K562 (cell line): ENCODE measurements at regions not wholly inside any gene's neighbourhood (a gene's known extent, or its start where the extent isn't known, plus 50 kb on each side); places are given as distances from the start of the nearest gene placed in this dataset.

Experiments
- ATAC-seq: fragments of 200-7000 bp; cut with Tn5 transposase; 3 replicates; pipeline ENCODE4 v1.9.1; 2020; ENCODE audit warnings: moderate library complexity
- BruUV-seq: library from RNA; stranded (reverse); fragments of 400-500 nt; replicated peaks from 2 replicates; lab custom pipeline; 2021; lab: Mats Ljungman, UMichigan
- CTCF ChIA-PET: fragments of 300-600 bp; formaldehyde crosslinking; extraction: SDS; loops from one replicate; lab custom pipeline; 2021; ENCODE audit warnings: low intra/inter-chr PET ratio; lab: Yijun Ruan, JAX
- POLR2A ChIA-PET: fragments of 300-600, 350-650 bp; sonication (Branson Sonifier 250); formaldehyde crosslinking; extraction: SDS; loops from one replicate; lab custom pipeline; 2021; ENCODE audit warnings: antibody characterized with exemption, inconsistent platforms; lab: Yijun Ruan, JAX
- DNase-seq, 4 experiments: peaks; one replicate each; pipeline versions ENCODE4 v3.0.0 to v3.0.0-alpha.2; 2011 to 2018; ENCODE audit warnings: low spot score in 3 of 4, mixed read lengths in 3 of 4; ENCODE audit errors: extremely low read depth in 1 of 4
- FAIRE-seq: peaks from 2 replicates; lab custom pipeline; 2011; peaks lifted over from hg19 to GRCh38; lab: Jason Lieb, UNC
- H2AFZ ChIP-seq: 2 replicates; pipeline ENCODE4 v1.6.0; 2011; ENCODE audit warnings: low read depth, low read length, control low read depth, inconsistent platforms
- H3K27ac ChIP-seq: fragments of 200-600 bp; 3 replicates; pipeline ENCODE4 v1.8.0; 2011; ENCODE audit warnings: low read depth, mild to moderate bottlenecking, control low read depth, inconsistent platforms, low read length, moderate library complexity, mixed read lengths; ENCODE audit errors: extremely low read depth
- H3K27me3 ChIP-seq, 2 experiments: fragments of 300-600 bp in 1 of 2; 2 replicates in 1 of 2; 3 replicates in 1 of 2; pipeline versions ENCODE4 v1.6.0 to v1.8.0; 2011; ENCODE audit warnings: inconsistent platforms in 2 of 2, low read length in 2 of 2, mild to moderate bottlenecking in 1 of 2, mixed read lengths in 1 of 2, moderate library complexity in 1 of 2; ENCODE audit not compliant: control insufficient read depth in 2 of 2, insufficient read depth in 2 of 2
- H3K36me3 ChIP-seq: fragments of 300-600 bp; 3 replicates; pipeline ENCODE4 v1.8.0; 2011; ENCODE audit warnings: mild to moderate bottlenecking, low read length, inconsistent platforms; ENCODE audit not compliant: control insufficient read depth, insufficient read depth
- H3K4me1 ChIP-seq, 2 experiments: fragments of 200-600 bp in 1 of 2; replicated peaks in 1 of 2; 2 replicates in 1 of 2; 3 replicates in 1 of 2; pipeline versions ENCODE4 v1.5.1 to v1.8.0; 2011; ENCODE audit warnings: inconsistent platforms in 2 of 2, low read length in 2 of 2, mild to moderate bottlenecking in 1 of 2, mixed read lengths in 1 of 2, moderate library complexity in 1 of 2; ENCODE audit not compliant: control insufficient read depth in 2 of 2, insufficient read depth in 2 of 2
- H3K4me2 ChIP-seq: 2 replicates; pipeline ENCODE4 v1.6.1; 2011; ENCODE audit warnings: low read length, control low read depth, inconsistent platforms, mixed read lengths; ENCODE audit not compliant: insufficient read depth
- H3K4me3 ChIP-seq: fragments of 200-600 bp; sonication (generic), shearing (Covaris generic); 2 replicates; pipeline ENCODE4 v1.5.1; 2016; ENCODE audit warnings: control low read depth, inconsistent platforms
- H3K79me2 ChIP-seq: fragments of 200-600 bp; 3 replicates; pipeline ENCODE4 v1.8.0; 2011; ENCODE audit warnings: low read length, inconsistent platforms; ENCODE audit not compliant: control insufficient read depth, insufficient read depth
- H3K9ac ChIP-seq, 2 experiments: 2 replicates each; pipeline versions ENCODE4 v1.6.0 to v1.6.1; 2011; ENCODE audit warnings: low read depth in 2 of 2, low read length in 2 of 2, control low read depth in 1 of 2, inconsistent platforms in 1 of 2, mild to moderate bottlenecking in 1 of 2, mixed read lengths in 1 of 2; ENCODE audit not compliant: insufficient read depth in 1 of 2
- H3K9me1 ChIP-seq: one replicate; pipeline ENCODE4 v1.6.0; 2011; ENCODE audit warnings: inconsistent platforms, mild to moderate bottlenecking, low read length, moderate library complexity; ENCODE audit not compliant: control insufficient read depth, insufficient read depth
- H3K9me3 ChIP-seq: replicated peaks from 2 replicates; pipeline ENCODE4 v1.5.1; 2011; ENCODE audit warnings: low read depth, low read length, inconsistent platforms; ENCODE audit not compliant: control insufficient read depth, insufficient read depth
- H4K20me1 ChIP-seq: replicated peaks from 2 replicates; pipeline ENCODE4 v1.6.1; 2011; ENCODE audit warnings: low read length, inconsistent platforms, mixed read lengths; ENCODE audit not compliant: control insufficient read depth, insufficient read depth
- MTA2 ChIP-seq: fragments of 450-650 bp; IDR thresholded peaks from 2 replicates; pipeline ENCODE4 v1.6.1; 2016; ENCODE audit warnings: low read depth
- NR1H2 ChIP-seq: sonication (generic); formaldehyde crosslinking; IDR thresholded peaks from 2 replicates; pipeline ENCODE4 v1.4.0; 2020; ENCODE audit warnings: mild to moderate bottlenecking, missing genetic modification reagents
- TCFL5 ChIP-seq: fragments of 250-450 bp; sonication (Bioruptor Pico); conservative IDR thresholded peaks from 2 replicates; pipeline ENCODE4 v1.6.1; 2021; ENCODE audit warnings: mild to moderate bottlenecking, moderate library complexity, matching md5 sums
- ZBTB7A ChIP-seq: IDR thresholded peaks from 2 replicates; pipeline ENCODE4 v1.6.1; 2011; ENCODE audit warnings: low read depth, mild to moderate bottlenecking, low read length, moderate library complexity, borderline replicate concordance; ENCODE audit not compliant: control insufficient read depth
- WGBS: fragments of 100-300 bp; shearing (Covaris generic); methylation state at CpG from one replicate; pipeline ENCODE4 v1.1.6; 2016; ENCODE audit warnings: low coverage, mixed read lengths; ENCODE audit not compliant: insufficient coverage; ENCODE audit errors: missing lambda C conversion rate; 5-methylcytosine and 5-hydroxymethylcytosine counted together
- in situ Hi-C: fragments of 300-500 bp; cut with MboI; formaldehyde crosslinking; loops from 4 replicates; pipeline ENCODE4 v1.15.0; 2018; ENCODE audit warnings: inconsistent platforms, mixed read lengths
- intact Hi-C: fragments of 100-400 bp; cut with micrococcal nuclease; formaldehyde crosslinking; loops from 2 replicates; pipeline ENCODE4 v1.14.2; 2022
- TF ChIP-seq, protein P1 (sequence below): fragments of 450-650 bp; IDR thresholded peaks from 2 replicates; pipeline ENCODE4 v1.6.1; 2016; ENCODE audit warnings: missing biosample characterization, missing genetic modification characterization

DNA sequence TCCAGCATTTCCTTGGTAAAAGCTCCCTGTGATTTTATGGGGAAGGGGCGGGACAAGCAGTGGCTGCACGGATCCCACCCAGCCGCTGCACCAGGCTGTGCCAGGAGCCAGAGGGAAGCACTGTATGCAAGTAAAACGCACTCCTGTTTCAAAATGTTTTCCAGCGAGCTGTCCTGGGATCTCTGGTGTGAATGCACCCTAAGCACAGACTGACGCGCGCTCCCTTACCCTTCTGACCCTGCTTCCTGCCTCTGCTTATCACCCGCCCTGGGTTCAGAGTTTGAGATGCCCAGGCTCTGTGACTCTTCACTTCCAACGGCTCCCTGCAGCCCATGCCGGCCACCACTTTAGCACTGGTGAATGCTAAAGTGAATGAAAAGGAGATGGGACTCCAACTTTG is 131.2 kb downstream of the RHOU start:
- Histone ChIP-seq H2AFZ (no peak overlapping the region), H3K79me2 (no peaks in the 10 kb centered on the region), H4K20me1 (no peaks in the 10 kb centered on the region), H3K27ac (no peak overlapping the region), H3K4me3 (no peak overlapping the region), H3K27me3 (peaks cover 7 to 48% of the 10 kb centered on the region in 2 experiments; a peak in 4 of 5 replicates), H3K9ac (no peak overlapping the region), H3K36me3 (no peaks in the 10 kb centered on the region), H3K9me1 (no peaks in the 10 kb centered on the region), H3K9me3 (no peaks in the 10 kb centered on the region), H3K4me2 (no peak overlapping the region), H3K4me1 (no peaks in the 10 kb centered on the region)
- ATAC-seq (no peak), FAIRE-seq (no peak), DNase-seq (no peak)
- no peak for TF ChIP-seq ZBTB7A
- TF ChIP-seq, protein P1, sequence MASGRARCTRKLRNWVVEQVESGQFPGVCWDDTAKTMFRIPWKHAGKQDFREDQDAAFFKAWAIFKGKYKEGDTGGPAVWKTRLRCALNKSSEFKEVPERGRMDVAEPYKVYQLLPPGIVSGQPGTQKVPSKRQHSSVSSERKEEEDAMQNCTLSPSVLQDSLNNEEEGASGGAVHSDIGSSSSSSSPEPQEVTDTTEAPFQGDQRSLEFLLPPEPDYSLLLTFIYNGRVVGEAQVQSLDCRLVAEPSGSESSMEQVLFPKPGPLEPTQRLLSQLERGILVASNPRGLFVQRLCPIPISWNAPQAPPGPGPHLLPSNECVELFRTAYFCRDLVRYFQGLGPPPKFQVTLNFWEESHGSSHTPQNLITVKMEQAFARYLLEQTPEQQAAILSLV (tag): no peak
- no peak for TF ChIP-seq TCFL5 (CRISPR knock-in tag)
- TF ChIP-seq MTA2: no peak
- TF ChIP-seq NR1H2 (CRISPR knock-in tag): no peak
- WGBS: 2% methylated on average over 11 of the region's 11 CpGs
- in situ Hi-C loops: no loop called here
- BruUV-seq: no TSS peak
- POLR2A ChIA-PET: no interaction called here
- intact Hi-C loops: no loop called here
- CTCF ChIA-PET: no interaction called here
